Neural progenitor cell (in vitro differentiated cells): ENCODE measurements at regions not wholly inside any gene's neighbourhood (a gene's known extent, or its start where the extent isn't known, plus 50 kb on each side); places are given as distances from the start of the nearest gene placed in this dataset.
"Not testable (repeated sequence)": the region's sequence is repeated elsewhere in the genome, so short reads cannot be mapped to it uniquely, and the experiment has no call there.

Experiments used
- DNase-seq: peaks from one replicate; pipeline ENCODE4 v3.0.0-alpha.2; 2016; ENCODE audit warnings: low spot score
- H2AFZ ChIP-seq: fragments of 200-600 bp; sonication (generic); replicated peaks from 2 replicates; pipeline ENCODE4 v1.6.1; 2016; ENCODE audit warnings: antibody characterized with exemption
- H3F3A ChIP-seq: fragments of 200-600 bp; sonication (generic); 2 replicates; pipeline ENCODE4 v1.6.1; 2016; ENCODE audit warnings: antibody characterized with exemption, low read depth
- H3K27ac ChIP-seq: fragments of 200-600 bp; sonication (generic); 2 replicates; pipeline ENCODE4 v1.5.1; 2016; ENCODE audit warnings: mild to moderate bottlenecking
- H3K27me3 ChIP-seq: fragments of 200-600 bp; sonication (generic); 2 replicates; pipeline ENCODE4 v1.6.1; 2016; ENCODE audit warnings: mild to moderate bottlenecking, moderate library complexity
- H3K36me3 ChIP-seq: fragments of 200-600 bp; sonication (generic); 2 replicates; pipeline ENCODE4 v1.5.1; 2016
- H3K4me1 ChIP-seq: fragments of 200-600 bp; sonication (generic); 2 replicates; pipeline ENCODE4 v1.6.1; 2016; ENCODE audit warnings: mixed run types
- H3K4me2 ChIP-seq: fragments of 200-600 bp; sonication (generic); 2 replicates; pipeline ENCODE4 v1.6.1; 2016
- H3K4me3 ChIP-seq: fragments of 200-600 bp; sonication (generic); 2 replicates; pipeline ENCODE4 v1.5.1; 2016
- H3K79me2 ChIP-seq: fragments of 200-600 bp; sonication (generic); 2 replicates; pipeline ENCODE4 v1.6.1; 2016; ENCODE audit warnings: low read depth
- H3K9ac ChIP-seq: fragments of 200-600 bp; sonication (generic); 2 replicates; pipeline ENCODE4 v1.6.1; 2016
- H3K9me3 ChIP-seq: fragments of 200-600 bp; sonication (generic); 2 replicates; pipeline ENCODE4 v1.5.1; 2016; ENCODE audit warnings: low read depth
- H4K20me1 ChIP-seq: fragments of 200-600 bp; sonication (generic); 2 replicates; pipeline ENCODE4 v1.6.1; 2016; ENCODE audit warnings: low read depth
- H3K27ac Mint-ChIP-seq: 3 replicates; pipeline ENCODE4 v1.8.0; 2021; ENCODE audit warnings: mixed read lengths
- H3K27me3 Mint-ChIP-seq: 2 replicates; pipeline ENCODE4 v1.8.0; 2022; ENCODE audit warnings: low read depth, mild to moderate bottlenecking, inconsistent platforms, moderate library complexity, mixed read lengths; ENCODE audit not compliant: insufficient read depth
- H3K36me3 Mint-ChIP-seq: 3 replicates; pipeline ENCODE4 v1.8.0; 2021; ENCODE audit warnings: mixed read lengths
- H3K4me1 Mint-ChIP-seq: 3 replicates; pipeline ENCODE4 v1.8.0; 2021; ENCODE audit warnings: mixed read lengths
- H3K4me3 Mint-ChIP-seq: 3 replicates; pipeline ENCODE4 v1.8.0; 2021; ENCODE audit warnings: mild to moderate bottlenecking, moderate library complexity, mixed read lengths
- H3K9me3 Mint-ChIP-seq: 3 replicates; pipeline ENCODE4 v1.8.0; 2020; ENCODE audit warnings: mixed read lengths
- EZH2 ChIP-seq: fragments of 200-600 bp; sonication (generic); IDR thresholded peaks from 2 replicates; pipeline ENCODE4 v1.6.1; 2017; ENCODE audit warnings: antibody characterized with exemption, mild to moderate bottlenecking, moderate library complexity
- EZH2phosphoT487 ChIP-seq: fragments of 200-600 bp; sonication (generic); IDR thresholded peaks from 2 replicates; pipeline ENCODE4 v1.6.1; 2017; ENCODE audit warnings: antibody characterized with exemption
- TF ChIP-seq, protein P1 (sequence below): fragments of 200-600 bp; sonication (generic); IDR thresholded peaks from 2 replicates; pipeline ENCODE4 v1.5.1; 2017; ENCODE audit warnings: antibody characterized with exemption, mild to moderate bottlenecking

DNA sequence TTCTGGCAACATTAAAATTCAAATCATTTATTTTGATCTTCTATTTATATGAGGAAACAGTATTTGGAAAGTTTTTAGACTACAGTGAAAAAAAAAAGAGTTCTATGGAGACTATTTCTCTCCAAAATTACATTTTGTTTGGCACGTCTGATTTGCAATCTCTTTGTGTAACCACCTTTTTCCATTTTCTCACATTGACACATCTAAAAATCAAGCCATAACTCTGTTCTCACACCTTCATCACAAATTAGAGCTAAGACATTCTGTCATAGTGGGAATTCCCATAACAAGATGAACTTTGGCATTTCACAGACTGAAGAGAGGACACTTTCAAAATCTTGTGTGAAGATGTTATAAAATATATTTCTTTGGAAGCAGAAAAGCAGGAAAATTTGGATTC, 468.9 kb downstream of the GRIA2 start:
- Histone ChIP-seq H3K36me3 (no peaks in the 10 kb centered on the region), H3K4me3 (no peak overlapping the region), H3K9ac (no peak overlapping the region), H3K79me2 (no peaks in the 10 kb centered on the region), H3K4me1 (no peaks in the 10 kb centered on the region), H4K20me1 (no peaks in the 10 kb centered on the region), H3K27ac (no peak overlapping the region), H2AFZ (no peak overlapping the region), H3K27me3 (no peaks in the 10 kb centered on the region), H3K9me3 (no peaks in the 10 kb centered on the region), H3K4me2 (no peak overlapping the region), H3F3A (no peaks in the 10 kb centered on the region)
- Mint-ChIP-seq H3K4me1 (no peaks in the 10 kb centered on the region), H3K9me3 (no peaks in the 10 kb centered on the region), H3K27me3 (no peaks in the 10 kb centered on the region), H3K27ac (no peak overlapping the region), H3K36me3 (no peaks in the 10 kb centered on the region), H3K4me3 (no peak overlapping the region)
- TF ChIP-seq EZH2phosphoT487, result no peak
- TF ChIP-seq, protein P1, sequence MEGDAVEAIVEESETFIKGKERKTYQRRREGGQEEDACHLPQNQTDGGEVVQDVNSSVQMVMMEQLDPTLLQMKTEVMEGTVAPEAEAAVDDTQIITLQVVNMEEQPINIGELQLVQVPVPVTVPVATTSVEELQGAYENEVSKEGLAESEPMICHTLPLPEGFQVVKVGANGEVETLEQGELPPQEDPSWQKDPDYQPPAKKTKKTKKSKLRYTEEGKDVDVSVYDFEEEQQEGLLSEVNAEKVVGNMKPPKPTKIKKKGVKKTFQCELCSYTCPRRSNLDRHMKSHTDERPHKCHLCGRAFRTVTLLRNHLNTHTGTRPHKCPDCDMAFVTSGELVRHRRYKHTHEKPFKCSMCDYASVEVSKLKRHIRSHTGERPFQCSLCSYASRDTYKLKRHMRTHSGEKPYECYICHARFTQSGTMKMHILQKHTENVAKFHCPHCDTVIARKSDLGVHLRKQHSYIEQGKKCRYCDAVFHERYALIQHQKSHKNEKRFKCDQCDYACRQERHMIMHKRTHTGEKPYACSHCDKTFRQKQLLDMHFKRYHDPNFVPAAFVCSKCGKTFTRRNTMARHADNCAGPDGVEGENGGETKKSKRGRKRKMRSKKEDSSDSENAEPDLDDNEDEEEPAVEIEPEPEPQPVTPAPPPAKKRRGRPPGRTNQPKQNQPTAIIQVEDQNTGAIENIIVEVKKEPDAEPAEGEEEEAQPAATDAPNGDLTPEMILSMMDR, result no peak
- DNase-seq, result no peak

DNA sequence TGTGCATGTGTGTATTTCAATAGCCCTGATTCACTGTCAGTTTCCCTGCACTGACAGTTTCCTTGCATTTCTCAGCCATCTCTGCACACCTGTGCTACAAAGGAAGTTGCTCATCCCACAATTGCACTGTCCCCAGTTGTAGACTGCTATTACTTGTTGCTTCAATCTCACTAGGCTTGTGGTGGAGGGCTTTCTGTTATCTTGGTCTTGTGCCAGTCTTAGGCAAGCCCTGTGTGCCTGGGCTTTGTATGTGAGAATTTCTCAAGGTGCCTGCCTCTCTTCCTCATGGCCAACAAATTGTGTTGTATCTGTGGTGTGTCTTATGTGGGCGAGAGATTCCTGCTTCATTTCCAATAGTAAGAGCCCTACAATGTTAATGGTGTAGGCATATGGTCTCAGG, 467.4 kb downstream of the GRIA2 start:
- H3K4me3 ChIP-seq, result no peak overlapping the region
- no peak overlapping the region for H3K9ac ChIP-seq
- H3K27ac Mint-ChIP-seq, result no peak overlapping the region
- H3K27me3 Mint-ChIP-seq, result no peaks in the 10 kb centered on the region
- H3K4me1 Mint-ChIP-seq, result no peaks in the 10 kb centered on the region
- H2AFZ ChIP-seq, result no peak overlapping the region
- no peak overlapping the region for H3K27ac ChIP-seq
- H3K4me3 Mint-ChIP-seq, result no peak overlapping the region
- H3K9me3 Mint-ChIP-seq, result no peaks in the 10 kb centered on the region
- no peaks in the 10 kb centered on the region for H3K9me3 ChIP-seq
- H4K20me1 ChIP-seq, result no peaks in the 10 kb centered on the region
- no peaks in the 10 kb centered on the region for H3K36me3 ChIP-seq
- no peaks in the 10 kb centered on the region for H3K27me3 ChIP-seq
- no peaks in the 10 kb centered on the region for H3K79me2 ChIP-seq
- no peak overlapping the region for H3K4me2 ChIP-seq
- TF ChIP-seq, protein P1, result no peak
- TF ChIP-seq EZH2phosphoT487 (no peak), EZH2 (no peak)
- no peaks in the 10 kb centered on the region for H3K4me1 ChIP-seq
- H3K36me3 Mint-ChIP-seq, result no peaks in the 10 kb centered on the region
- no peaks in the 10 kb centered on the region for H3F3A ChIP-seq
- DNase-seq, result no peak

DNA sequence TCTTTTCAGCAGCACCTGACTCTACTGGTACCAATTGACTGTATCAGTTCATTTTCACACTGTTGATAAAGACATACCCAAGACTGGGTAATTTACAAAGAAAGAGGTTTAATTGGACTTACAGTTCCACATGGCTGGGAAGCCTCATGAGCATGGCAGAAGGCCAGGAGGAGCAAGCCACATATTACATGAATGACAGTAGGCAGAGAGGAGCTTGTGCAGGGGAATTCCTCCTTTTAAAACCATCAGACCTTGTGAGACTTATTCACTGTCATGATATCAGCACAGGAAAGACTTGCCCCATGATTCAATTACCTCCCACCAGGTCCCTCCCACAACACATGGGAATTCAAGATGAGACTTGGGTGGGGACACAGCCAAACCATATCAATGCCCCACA, 458.8 kb downstream of the GRIA2 start:
- not testable (repeated sequence) for H3K9me3 ChIP-seq, H3K9ac ChIP-seq, H3K79me2 ChIP-seq, H2AFZ ChIP-seq, H3K4me1 ChIP-seq, DNase-seq, H3K4me3 ChIP-seq, H3K4me3 Mint-ChIP-seq, H3K4me2 ChIP-seq, H3F3A ChIP-seq, H3K36me3 Mint-ChIP-seq, H3K27ac Mint-ChIP-seq, H4K20me1 ChIP-seq, H3K4me1 Mint-ChIP-seq, H3K36me3 ChIP-seq, H3K27me3 Mint-ChIP-seq, H3K27ac ChIP-seq, H3K27me3 ChIP-seq
- H3K9me3 Mint-ChIP-seq, result peaks cover 19% of the 10 kb centered on the region

DNA sequence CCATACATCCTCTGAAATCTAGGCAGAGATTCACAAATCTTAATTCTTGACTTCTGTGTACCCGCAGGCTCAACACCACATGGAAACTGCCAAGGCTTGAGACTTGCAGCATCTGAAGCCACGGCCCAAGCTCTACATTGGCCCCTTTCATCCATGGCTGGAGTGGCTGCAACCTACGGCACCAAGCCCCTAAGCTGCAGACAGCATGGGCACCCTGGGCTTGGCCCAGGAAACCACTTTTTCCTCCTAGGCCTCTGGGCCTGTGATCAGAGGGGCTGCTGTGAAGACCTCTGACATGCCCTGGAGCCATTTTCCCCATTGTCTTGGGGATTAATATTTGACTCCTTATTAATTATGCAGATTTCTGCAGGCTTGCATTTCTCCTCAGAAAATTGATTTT, 457.9 kb downstream of the GRIA2 start:
- H3K4me3 ChIP-seq, result no peak overlapping the region
- H3K36me3 ChIP-seq, result no peaks in the 10 kb centered on the region
- H3K4me1 Mint-ChIP-seq, result peaks cover 6% of the 10 kb centered on the region
- H3K79me2 ChIP-seq, result no peaks in the 10 kb centered on the region
- H3K4me2 ChIP-seq, result no peak overlapping the region
- H3K27ac Mint-ChIP-seq, result no peak overlapping the region
- no peak for TF ChIP-seq EZH2phosphoT487
- TF ChIP-seq, protein P1, result no peak
- no peak for TF ChIP-seq EZH2
- H3K9ac ChIP-seq, result no peak overlapping the region
- no peak overlapping the region for H2AFZ ChIP-seq
- peaks cover 19% of the 10 kb centered on the region for H3K9me3 Mint-ChIP-seq
- no peaks in the 10 kb centered on the region for H3F3A ChIP-seq
- H3K4me1 ChIP-seq, result no peaks in the 10 kb centered on the region
- no peak overlapping the region for H3K4me3 Mint-ChIP-seq
- H3K27ac ChIP-seq, result no peak overlapping the region
- DNase-seq, result no peak
- H4K20me1 ChIP-seq, result no peaks in the 10 kb centered on the region
- no peaks in the 10 kb centered on the region for H3K36me3 Mint-ChIP-seq
- no peaks in the 10 kb centered on the region for H3K27me3 ChIP-seq
- no peaks in the 10 kb centered on the region for H3K27me3 Mint-ChIP-seq
- no peaks in the 10 kb centered on the region for H3K9me3 ChIP-seq
